ENCODE measurements at regions not wholly inside any gene's neighbourhood (a gene's known extent, or its start where the extent isn't known, plus 50 kb on each side); places are given as distances from the start of the nearest gene placed in this dataset.

GRCh38 chr16:13393816-13394215 is 492.4 kb downstream of the SHISA9 start:
- Mint-ChIP-seq H3K4me1 (no peaks in the 10 kb centered on the region), H3K36me3 (no peaks in the 10 kb centered on the region)
- DNase-seq: no peak

GRCh38 chr16:13394488-13394887 is 493.1 kb downstream of the SHISA9 start:
- no peaks in the 10 kb centered on the region for H3K36me3 Mint-ChIP-seq
- no peak overlapping the region for H3K27ac Mint-ChIP-seq
- H3K4me3 Mint-ChIP-seq: no peak overlapping the region
- POLR2A ChIA-PET: no interaction called here
- H3K4me1 Mint-ChIP-seq: no peaks in the 10 kb centered on the region
- H3K27me3 Mint-ChIP-seq: no peaks in the 10 kb centered on the region
- ATAC-seq (ENCODE audit: low read depth) (no peak), DNase-seq (no peak)
- H3K9me3 Mint-ChIP-seq: peaks cover 7% of the 10 kb centered on the region

More at GRCh38 chr16:13393816-13394215, 492.4 kb downstream of the SHISA9 start:
- H3K9me3 Mint-ChIP-seq: peaks cover 7% of the 10 kb centered on the region
- H3K27ac Mint-ChIP-seq: no peak overlapping the region
- no peak overlapping the region for H3K4me3 Mint-ChIP-seq
- no peaks in the 10 kb centered on the region for H3K27me3 Mint-ChIP-seq
- ATAC-seq (ENCODE audit: low read depth): no peak
- POLR2A ChIA-PET: no interaction called here

- DNase-seq (no peak), ATAC-seq (ENCODE audit: low read depth) (no peak)
- Mint-ChIP-seq H3K36me3 (no peaks in the 10 kb centered on the region), H3K4me3 (no peak overlapping the region), H3K4me1 (no peaks in the 10 kb centered on the region), H3K9me3 (peaks cover 6% of the 10 kb centered on the region), H3K27me3 (no peaks in the 10 kb centered on the region), H3K27ac (no peak overlapping the region)
- POLR2A ChIA-PET: no interaction called here
These were observed 495.7 kb downstream of the SHISA9 start for GRCh38 chr16:13397126-13397525.

GRCh38 chr16:13401641-13402040 is 500.2 kb downstream of the SHISA9 start:
- ATAC-seq (ENCODE audit: low read depth) (no peak), DNase-seq (no peak)
- Mint-ChIP-seq H3K9me3 (peaks cover 9% of the 10 kb centered on the region), H3K4me3 (no peak overlapping the region), H3K27ac (no peak overlapping the region), H3K36me3 (no peaks in the 10 kb centered on the region), H3K27me3 (no peaks in the 10 kb centered on the region), H3K4me1 (no peaks in the 10 kb centered on the region)
- POLR2A ChIA-PET: no interaction called here

- no peaks in the 10 kb centered on the region for H3K27me3 Mint-ChIP-seq
- ATAC-seq (ENCODE audit: low read depth): no peak
- POLR2A ChIA-PET: interaction anchor here (0.6 kb wide), 1 partner anchor 50 kb away, joined by 3 read pairs; no protein-coding TSS in a partner anchor
- no peak overlapping the region for H3K4me3 Mint-ChIP-seq
- DNase-seq: no peak
- H3K9me3 Mint-ChIP-seq: peaks cover 7% of the 10 kb centered on the region
- no peak overlapping the region for H3K27ac Mint-ChIP-seq
- no peaks in the 10 kb centered on the region for H3K4me1 Mint-ChIP-seq
- H3K36me3 Mint-ChIP-seq: no peaks in the 10 kb centered on the region
These were observed 501.2 kb downstream of the SHISA9 start for GRCh38 chr16:13402601-13403000.

GRCh38 chr16:13403326-13403725 is 501.9 kb downstream of the SHISA9 start:
- Mint-ChIP-seq H3K9me3 (peaks cover 7% of the 10 kb centered on the region), H3K36me3 (no peaks in the 10 kb centered on the region), H3K4me3 (no peak overlapping the region), H3K4me1 (no peaks in the 10 kb centered on the region), H3K27ac (no peak overlapping the region), H3K27me3 (no peaks in the 10 kb centered on the region)
- POLR2A ChIA-PET: no interaction called here
- ATAC-seq (ENCODE audit: low read depth) (no peak), DNase-seq (no peak)

- ATAC-seq (ENCODE audit: low read depth) (no peak), DNase-seq (no peak)
- POLR2A ChIA-PET: no interaction called here
- Mint-ChIP-seq H3K27ac (no peak overlapping the region), H3K4me1 (no peaks in the 10 kb centered on the region), H3K36me3 (no peaks in the 10 kb centered on the region), H3K27me3 (no peaks in the 10 kb centered on the region), H3K4me3 (no peak overlapping the region), H3K9me3 (peaks cover 1% of the 10 kb centered on the region)
These were observed 505.8 kb upstream of the ERCC4 start for GRCh38 chr16:13414154-13414553.

- ATAC-seq (ENCODE audit: low read depth) (no peak), DNase-seq (no peak)
- H3K4me3 Mint-ChIP-seq: no peak overlapping the region
- H3K4me1 Mint-ChIP-seq: no peaks in the 10 kb centered on the region
- no peaks in the 10 kb centered on the region for H3K9me3 Mint-ChIP-seq
- POLR2A ChIA-PET: no interaction called here
- no peak overlapping the region for H3K27ac Mint-ChIP-seq
- no peaks in the 10 kb centered on the region for H3K27me3 Mint-ChIP-seq
- no peaks in the 10 kb centered on the region for H3K36me3 Mint-ChIP-seq
These were observed 500.4 kb upstream of the ERCC4 start for GRCh38 chr16:13419589-13419988.

- Mint-ChIP-seq H3K36me3 (no peaks in the 10 kb centered on the region), H3K27me3 (peaks cover 2% of the 10 kb centered on the region), H3K9me3 (no peaks in the 10 kb centered on the region), H3K27ac (no peak overlapping the region), H3K4me1 (no peaks in the 10 kb centered on the region), H3K4me3 (no peak overlapping the region)
- DNase-seq: no peak
- POLR2A ChIA-PET: no interaction called here
- no peak for ATAC-seq (ENCODE audit: low read depth)
These were observed 498.2 kb upstream of the ERCC4 start for GRCh38 chr16:13421726-13422125.

GRCh38 chr16:13425836-13426235 is 494.1 kb upstream of the ERCC4 start:
- DNase-seq (no peak), ATAC-seq (ENCODE audit: low read depth) (no peak)
- no peaks in the 10 kb centered on the region for H3K4me1 Mint-ChIP-seq
- peaks cover 2% of the 10 kb centered on the region for H3K27me3 Mint-ChIP-seq
- no peaks in the 10 kb centered on the region for H3K36me3 Mint-ChIP-seq
- H3K9me3 Mint-ChIP-seq: peaks cover 1% of the 10 kb centered on the region
- H3K4me3 Mint-ChIP-seq: no peak overlapping the region
- H3K27ac Mint-ChIP-seq: no peak overlapping the region
- POLR2A ChIA-PET: no interaction called here

GRCh38 chr16:13426269-13426668 is 493.7 kb upstream of the ERCC4 start:
- Mint-ChIP-seq H3K9me3 (peaks cover 1% of the 10 kb centered on the region), H3K36me3 (no peaks in the 10 kb centered on the region), H3K27ac (no peak overlapping the region), H3K4me1 (no peaks in the 10 kb centered on the region), H3K27me3 (peaks cover 2% of the 10 kb centered on the region), H3K4me3 (no peak overlapping the region)
- POLR2A ChIA-PET: no interaction called here
- DNase-seq (no peak), ATAC-seq (ENCODE audit: low read depth) (no peak)

- H3K36me3 Mint-ChIP-seq: no peaks in the 10 kb centered on the region
These were observed 493.2 kb upstream of the ERCC4 start for GRCh38 chr16:13426736-13427135.

GRCh38 chr16:13427943-13428342 is 492.0 kb upstream of the ERCC4 start:
- DNase-seq (no peak), ATAC-seq (ENCODE audit: low read depth) (no peak)
- H3K9me3 Mint-ChIP-seq: peaks cover 1% of the 10 kb centered on the region
- H3K27me3 Mint-ChIP-seq: peaks cover 2% of the 10 kb centered on the region
- H3K4me3 Mint-ChIP-seq: no peak overlapping the region
- no peak overlapping the region for H3K27ac Mint-ChIP-seq
- no peaks in the 10 kb centered on the region for H3K36me3 Mint-ChIP-seq
- POLR2A ChIA-PET: no interaction called here
- H3K4me1 Mint-ChIP-seq: no peaks in the 10 kb centered on the region

More at GRCh38 chr16:13426736-13427135, 493.2 kb upstream of the ERCC4 start:
- Mint-ChIP-seq H3K4me1 (no peaks in the 10 kb centered on the region), H3K9me3 (peaks cover 1% of the 10 kb centered on the region), H3K4me3 (no peak overlapping the region), H3K27me3 (peaks cover 2% of the 10 kb centered on the region), H3K27ac (no peak overlapping the region)
- ATAC-seq (ENCODE audit: low read depth): no peak
- POLR2A ChIA-PET: no interaction called here
- DNase-seq: no peak

- H3K36me3 Mint-ChIP-seq: no peaks in the 10 kb centered on the region
- POLR2A ChIA-PET: no interaction called here
- H3K4me1 Mint-ChIP-seq: no peaks in the 10 kb centered on the region
- no peak overlapping the region for H3K4me3 Mint-ChIP-seq
- H3K27me3 Mint-ChIP-seq: peaks cover 2% of the 10 kb centered on the region
- ATAC-seq (ENCODE audit: low read depth): no peak
- H3K27ac Mint-ChIP-seq: no peak overlapping the region
- no peak for DNase-seq
- peaks cover 1% of the 10 kb centered on the region for H3K9me3 Mint-ChIP-seq
These were observed 490.5 kb upstream of the ERCC4 start for GRCh38 chr16:13429416-13429815.

- no peaks in the 10 kb centered on the region for H3K27me3 Mint-ChIP-seq
- no peak overlapping the region for H3K4me3 Mint-ChIP-seq
- DNase-seq (no peak), ATAC-seq (ENCODE audit: low read depth) (no peak)
- H3K9me3 Mint-ChIP-seq: peaks cover 2% of the 10 kb centered on the region
- no peaks in the 10 kb centered on the region for H3K36me3 Mint-ChIP-seq
- no peak overlapping the region for H3K27ac Mint-ChIP-seq
- H3K4me1 Mint-ChIP-seq: no peaks in the 10 kb centered on the region
- POLR2A ChIA-PET: no interaction called here
These were observed 484.5 kb upstream of the ERCC4 start for GRCh38 chr16:13435415-13435814.
